Progenitor cell of endocrine pancreas (in vitro differentiated cells): ENCODE measurements at regions not wholly inside any gene's neighbourhood (a gene's known extent, or its start where the extent isn't known, plus 50 kb on each side); places are given as distances from the start of the nearest gene placed in this dataset.

Experiments
- DNase-seq: peaks from one replicate; pipeline ENCODE4 v3.0.0; 2021; ENCODE audit warnings: low spot score; ENCODE audit not compliant: unreplicated experiment
- H3K27ac Mint-ChIP-seq: 2 replicates; pipeline ENCODE4 v1.8.0; 2021; ENCODE audit warnings: mild to moderate bottlenecking, moderate library complexity, mixed read lengths
- H3K27me3 Mint-ChIP-seq: 2 replicates; pipeline ENCODE4 v1.8.0; 2021; ENCODE audit warnings: mixed read lengths
- H3K36me3 Mint-ChIP-seq: 2 replicates; pipeline ENCODE4 v1.8.0; 2022; ENCODE audit warnings: mixed read lengths; ENCODE audit not compliant: insufficient read depth
- H3K4me1 Mint-ChIP-seq: 2 replicates; pipeline ENCODE4 v1.8.0; 2021; ENCODE audit warnings: low read depth, mixed read lengths
- H3K4me3 Mint-ChIP-seq: 2 replicates; pipeline ENCODE4 v1.8.0; 2021; ENCODE audit warnings: low read depth, mild to moderate bottlenecking, moderate library complexity, mixed read lengths
- H3K9me3 Mint-ChIP-seq: 2 replicates; pipeline ENCODE4 v1.8.0; 2021; ENCODE audit warnings: low read depth, mixed read lengths
- CTCF ChIP-seq: fragments of 200-600 bp; sonication (generic); IDR thresholded peaks from one replicate; pipeline ENCODE4 v1.5.0; 2021; ENCODE audit warnings: antibody characterized with exemption, mild to moderate bottlenecking; ENCODE audit not compliant: unreplicated experiment

GRCh38 chr1:218510153-218510772, 165.1 kb downstream of the TGFB2 start:
- no peak overlapping the region for H3K27ac Mint-ChIP-seq
- peaks cover 10% of the 10 kb centered on the region for H3K4me1 Mint-ChIP-seq
- H3K9me3 Mint-ChIP-seq, result peaks cover 41% of the 10 kb centered on the region
- H3K36me3 Mint-ChIP-seq, result peaks cover 19% of the 10 kb centered on the region
- H3K27me3 Mint-ChIP-seq, result no peaks in the 10 kb centered on the region
- no peak for TF ChIP-seq CTCF
- no peak overlapping the region for H3K4me3 Mint-ChIP-seq
- DNase-seq, result no peak

- DNase-seq, result no peak
- no peak overlapping the region for H3K4me3 Mint-ChIP-seq
- H3K9me3 Mint-ChIP-seq, result peaks cover 20% of the 10 kb centered on the region
- TF ChIP-seq CTCF, result no peak
- peaks cover 3% of the 10 kb centered on the region for H3K27me3 Mint-ChIP-seq
- peaks cover 12% of the 10 kb centered on the region for H3K4me1 Mint-ChIP-seq
- peaks cover 3% of the 10 kb centered on the region for H3K36me3 Mint-ChIP-seq
- no peak overlapping the region for H3K27ac Mint-ChIP-seq
Measured at GRCh38 chr1:218513328-218513727, 168.2 kb downstream of the TGFB2 start.

GRCh38 chr1:218514689-218515088, 169.6 kb downstream of the TGFB2 start:
- Mint-ChIP-seq H3K4me3 (no peak overlapping the region), H3K27ac (no peak overlapping the region), H3K27me3 (peaks cover 3% of the 10 kb centered on the region), H3K36me3 (peaks cover 1% of the 10 kb centered on the region), H3K9me3 (peaks cover 11% of the 10 kb centered on the region), H3K4me1 (peaks cover 18% of the 10 kb centered on the region)
- no peak for TF ChIP-seq CTCF
- no peak for DNase-seq

GRCh38 chr1:218516526-218516925, 171.4 kb downstream of the TGFB2 start:
- peaks cover 13% of the 10 kb centered on the region for H3K4me1 Mint-ChIP-seq
- DNase-seq, result no peak
- peak overlapping the region; percentile 82 for H3K27ac Mint-ChIP-seq
- peaks cover 5% of the 10 kb centered on the region for H3K9me3 Mint-ChIP-seq
- peaks cover 3% of the 10 kb centered on the region for H3K27me3 Mint-ChIP-seq
- no peak for TF ChIP-seq CTCF
- H3K36me3 Mint-ChIP-seq, result no peaks in the 10 kb centered on the region
- no peak overlapping the region for H3K4me3 Mint-ChIP-seq

GRCh38 chr1:218517459-218517858, 172.3 kb downstream of the TGFB2 start:
- Mint-ChIP-seq H3K4me1 (peaks cover 12% of the 10 kb centered on the region), H3K27ac (no peak overlapping the region), H3K36me3 (no peaks in the 10 kb centered on the region), H3K4me3 (no peak overlapping the region), H3K9me3 (peaks cover 4% of the 10 kb centered on the region), H3K27me3 (peaks cover 3% of the 10 kb centered on the region)
- TF ChIP-seq CTCF, result no peak
- no peak for DNase-seq
